Embryonic facial prominence (tissue), 1 donor: ENCODE measurements at regions not wholly inside any gene's neighbourhood (a gene's known extent, or its start where the extent isn't known, plus 50 kb on each side); places are given as distances from the start of the nearest gene placed in this dataset.
"Not testable (repeated sequence)": the region's sequence is repeated elsewhere in the genome, so short reads cannot be mapped to it uniquely, and the experiment has no call there.

Source experiments
- DNase-seq: peaks from one replicate; pipeline ENCODE4 v3.0.0-alpha.2; 2016; ENCODE audit errors: extremely low spot score

DNA sequence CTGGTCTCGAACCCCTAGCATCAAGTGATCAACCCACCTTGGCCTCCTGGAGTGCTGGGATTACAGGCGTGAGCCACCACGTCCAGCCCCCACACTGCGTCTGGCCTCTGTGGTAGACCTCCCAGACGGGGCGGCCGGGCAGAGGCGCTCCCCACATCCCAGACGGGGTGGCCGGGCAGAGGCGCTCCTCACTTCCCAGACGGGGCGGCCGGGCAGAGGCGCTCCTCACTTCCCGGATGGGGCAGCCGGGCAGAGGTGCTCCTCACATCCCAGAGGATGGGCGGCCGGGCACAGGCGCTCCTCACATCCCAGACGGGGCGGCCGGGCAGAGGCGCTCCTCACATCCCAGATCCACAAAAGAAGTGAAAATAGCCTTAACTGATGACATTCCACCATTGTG, 1891.0 kb upstream of the CDH9 start:
- DNase-seq = not testable (repeated sequence)

DNA sequence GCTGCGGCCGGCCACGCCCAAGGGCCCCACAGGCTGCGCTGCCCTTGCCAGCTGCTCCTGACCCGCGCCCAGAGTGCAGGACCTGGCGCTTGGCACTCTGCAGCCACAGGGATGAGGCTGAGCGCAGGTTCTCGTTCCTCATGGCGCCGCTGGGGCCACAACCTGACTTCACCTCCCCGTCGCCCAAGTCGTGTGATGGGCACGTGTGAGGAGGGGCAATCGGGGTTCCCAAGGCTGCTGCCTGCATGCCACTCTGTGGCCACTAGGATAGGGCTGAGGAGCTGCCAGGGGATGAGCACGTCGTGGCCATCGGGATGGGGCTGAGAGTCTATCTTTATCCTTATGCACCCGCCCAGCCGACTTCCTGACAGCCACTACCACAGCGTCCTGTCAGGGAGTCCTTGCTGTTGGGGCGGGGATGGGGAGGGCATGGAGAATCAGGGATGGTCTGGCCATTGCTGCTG, 1890.0 kb upstream of the CDH9 start:
- DNase-seq = not testable (repeated sequence)

DNA sequence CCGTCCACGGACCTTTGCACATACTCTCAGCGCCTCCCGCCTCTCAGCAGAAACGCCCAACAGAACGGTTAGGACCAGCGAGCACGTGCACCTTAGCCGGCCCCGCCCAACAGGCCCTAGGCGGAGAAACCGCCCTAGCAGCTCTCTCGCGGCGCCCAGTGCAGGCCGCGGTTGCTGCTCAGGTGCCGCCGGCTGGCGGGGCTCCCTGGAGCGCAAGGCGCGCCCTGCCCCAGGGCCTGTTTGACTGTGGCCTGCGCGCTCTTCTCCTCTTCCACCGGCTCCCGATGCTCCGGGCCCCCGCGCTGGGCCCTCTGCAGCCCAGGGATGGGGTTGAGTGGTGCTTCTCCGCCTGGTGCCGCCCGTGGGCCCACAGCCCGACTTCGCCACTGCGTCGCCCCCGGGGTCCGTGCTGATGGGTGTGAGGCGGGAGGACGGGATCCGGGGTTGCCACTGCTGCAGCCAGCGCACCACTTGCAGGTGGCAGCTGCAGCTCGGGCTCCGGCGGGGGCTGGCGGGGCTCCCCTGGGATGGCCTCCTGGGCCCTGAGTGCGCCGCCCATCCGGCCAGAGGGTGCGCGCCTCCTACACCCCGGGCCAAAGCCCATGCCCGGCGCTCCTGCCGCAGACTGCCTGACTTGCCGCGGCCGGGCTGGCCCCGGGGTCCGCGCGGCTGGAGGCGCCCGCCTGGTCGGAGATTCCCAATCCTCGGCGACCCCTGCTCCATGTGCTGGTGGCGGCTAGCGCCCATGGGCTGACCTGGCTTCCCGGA, 1889.4 kb upstream of the CDH9 start:
- DNase-seq = no peak

DNA sequence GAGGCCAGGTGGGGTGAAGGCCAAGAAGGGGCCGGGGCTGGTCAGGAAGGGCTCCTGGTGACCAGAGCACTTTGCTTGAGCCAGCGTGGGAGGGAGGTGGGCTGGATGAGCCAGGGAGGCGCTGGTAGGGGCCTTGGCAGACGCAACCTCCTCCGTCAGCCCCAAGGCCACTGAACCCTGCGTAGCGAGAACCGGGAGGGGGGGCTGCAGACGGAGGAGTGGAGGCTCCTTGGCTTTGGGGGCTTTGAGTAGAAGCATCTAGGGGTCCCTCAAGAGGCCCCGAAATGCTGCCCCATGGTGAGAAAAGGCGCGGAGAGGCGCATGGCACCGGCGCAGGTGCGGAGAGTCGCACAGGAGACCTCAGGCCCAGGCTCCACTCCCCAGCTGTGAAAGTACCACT, 1888.0 kb upstream of the CDH9 start:
- no peak for DNase-seq

GRCh38 chr5:28917631-28918030, 1879.2 kb upstream of the CDH9 start:
- no peak for DNase-seq

GRCh38 chr5:28914297-28914696, 1875.9 kb upstream of the CDH9 start:
- no peak for DNase-seq

- no peak for DNase-seq
These were observed 1865.3 kb upstream of the CDH9 start for GRCh38 chr5:28903643-28904042.

- DNase-seq = no peak
These were observed 1858.6 kb upstream of the CDH9 start for GRCh38 chr5:28896949-28897348.

GRCh38 chr5:28880936-28881335, 1842.5 kb upstream of the CDH9 start:
- no peak for DNase-seq

- no peak for DNase-seq
These were observed 1838.7 kb upstream of the CDH9 start for GRCh38 chr5:28877050-28877449.

DNA sequence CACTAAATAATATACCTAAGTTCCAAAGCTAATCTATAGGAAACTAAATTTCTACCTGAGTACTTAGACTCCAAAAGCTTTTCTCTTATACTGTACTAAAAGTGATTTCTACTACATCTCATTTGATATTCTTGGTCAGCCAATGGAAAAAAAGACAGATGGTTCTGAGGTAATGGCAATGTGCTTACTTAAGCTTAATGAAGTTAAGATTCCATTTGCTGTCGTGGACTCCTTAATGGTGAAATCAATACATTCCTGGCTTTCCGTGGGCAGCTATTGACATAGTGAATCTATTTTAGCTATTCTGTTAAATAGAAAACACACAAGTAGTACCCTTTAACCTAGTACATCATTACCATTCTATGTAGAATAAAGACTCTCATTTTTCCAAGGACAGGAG, 1825.6 kb upstream of the CDH9 start:
- no peak for DNase-seq

GRCh38 chr5:28862860-28863196, 1824.4 kb upstream of the CDH9 start:
- no peak for DNase-seq

GRCh38 chr5:28862137-28862859, 1823.9 kb upstream of the CDH9 start:
- no peak for DNase-seq

DNA sequence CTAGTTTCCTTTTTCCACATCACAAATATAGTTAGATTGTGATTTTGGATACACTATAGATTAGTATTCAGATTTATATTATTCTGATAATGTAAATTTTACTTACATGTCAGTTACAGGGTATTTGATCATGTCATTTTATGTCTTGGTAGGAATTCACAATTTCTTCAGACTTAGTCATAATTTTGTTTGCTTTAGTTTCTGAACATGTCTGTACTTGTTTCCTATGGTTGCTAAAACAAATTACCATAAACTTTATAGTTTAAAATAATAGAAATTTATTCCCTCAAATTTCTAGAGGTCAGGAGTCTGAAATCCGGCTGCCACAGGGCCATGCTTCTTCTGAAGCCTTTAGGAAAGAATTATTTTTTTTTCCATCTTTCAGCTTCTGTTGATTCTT, 1817.2 kb upstream of the CDH9 start:
- DNase-seq = no peak

- DNase-seq = no peak
These were observed 1812.0 kb upstream of the CDH9 start for GRCh38 chr5:28850320-28850921.

GRCh38 chr5:28831042-28831441, 1792.7 kb upstream of the CDH9 start:
- DNase-seq = no peak

DNA sequence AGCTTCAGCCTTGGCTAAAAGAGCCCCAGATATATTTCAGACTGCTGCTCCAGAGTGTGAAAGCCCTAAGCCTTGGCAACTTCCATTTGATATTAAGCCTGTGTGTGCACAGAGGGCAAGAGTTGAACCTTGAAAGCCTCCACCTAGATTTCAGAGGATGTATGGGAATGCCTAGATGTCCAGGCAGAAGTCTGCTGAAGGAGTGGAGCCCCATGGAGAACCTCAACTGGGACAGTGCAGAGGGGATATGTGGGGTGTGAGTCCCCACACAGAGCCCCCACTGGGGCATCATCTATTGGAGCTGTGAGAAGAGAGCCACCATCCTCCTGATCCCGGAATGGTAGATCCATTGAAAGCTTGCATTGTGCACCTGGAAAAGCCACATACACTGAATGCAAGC, 1784.8 kb upstream of the CDH9 start:
- no peak for DNase-seq

- no peak for DNase-seq
These were observed 1783.7 kb upstream of the CDH9 start for GRCh38 chr5:28822071-28822470.

GRCh38 chr5:28810751-28811136, 1772.4 kb upstream of the CDH9 start:
- no peak for DNase-seq

- no peak for DNase-seq
These were observed 1771.7 kb upstream of the CDH9 start for GRCh38 chr5:28809811-28810750.

DNA sequence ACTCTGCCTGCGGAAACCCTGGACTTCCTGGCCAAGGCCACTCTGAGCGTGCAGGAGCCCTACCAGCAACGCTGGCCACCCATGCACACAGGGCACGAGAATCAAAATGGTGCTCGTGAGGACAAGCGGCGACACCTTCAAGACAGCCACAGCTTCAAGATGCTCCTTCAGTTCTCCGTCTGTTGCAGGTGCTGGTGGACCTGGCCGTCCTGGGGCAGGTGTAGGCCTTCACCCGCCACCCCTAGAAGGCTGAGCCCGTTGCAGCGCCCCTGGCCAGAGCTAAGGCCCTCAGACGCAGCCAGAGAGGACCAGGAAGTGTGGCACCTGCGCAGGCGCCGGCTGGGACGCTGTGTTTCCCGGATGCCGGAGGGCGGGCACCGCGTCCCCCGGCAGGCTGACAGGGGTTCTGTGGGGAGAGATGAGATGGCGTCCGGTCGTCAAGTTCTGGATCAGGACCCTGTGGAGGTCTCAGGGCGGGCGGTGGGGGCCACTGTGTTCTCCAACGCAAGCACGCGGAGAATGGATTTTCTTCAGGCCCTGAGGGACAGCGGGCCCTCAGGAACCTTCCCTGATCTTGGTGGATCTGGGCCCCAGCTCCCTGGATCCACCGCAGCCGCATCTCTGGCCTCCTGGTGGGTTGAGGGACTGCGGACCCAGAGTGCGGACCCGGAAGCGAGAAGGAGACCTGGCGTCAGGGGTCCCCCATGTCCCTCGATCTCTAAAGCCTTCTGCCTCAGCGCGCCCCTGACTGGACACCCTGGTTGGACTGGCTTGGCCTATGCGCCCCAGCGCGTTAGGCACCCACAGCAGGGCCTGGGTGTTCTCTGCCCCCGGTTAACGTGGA, 1770.8 kb upstream of the CDH9 start:
- DNase-seq = no peak
